ENCODE measurements at regions not wholly inside any gene's neighbourhood (a gene's known extent, or its start where the extent isn't known, plus 50 kb on each side); places are given as distances from the start of the nearest gene placed in this dataset.

DNA sequence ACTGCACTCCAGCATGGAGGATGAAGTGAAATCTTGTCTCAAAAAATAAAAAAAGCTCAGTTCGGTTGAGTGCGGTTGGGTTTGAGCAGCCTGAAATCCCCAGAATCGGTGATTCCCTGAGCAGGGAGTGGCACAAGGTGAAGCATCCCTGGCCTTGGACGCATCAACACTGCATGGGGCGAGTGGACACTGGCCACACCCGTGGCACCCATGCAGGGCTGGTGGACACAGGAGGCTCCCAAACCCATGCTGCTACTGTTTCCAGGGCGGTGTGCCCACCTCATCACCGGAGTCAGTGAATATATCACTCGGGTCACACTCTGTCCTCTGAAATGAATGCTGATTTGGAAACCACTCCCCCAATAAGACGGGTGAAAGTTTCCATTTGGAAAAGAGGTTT, 53.4 kb upstream of the ACTRT2 start:
- TF ChIP-seq EZH2 (IDR thresholded peaks at IDR 0.05; ENCODE audit: low read depth), result no peak
- TF ChIP-seq, protein P1, sequence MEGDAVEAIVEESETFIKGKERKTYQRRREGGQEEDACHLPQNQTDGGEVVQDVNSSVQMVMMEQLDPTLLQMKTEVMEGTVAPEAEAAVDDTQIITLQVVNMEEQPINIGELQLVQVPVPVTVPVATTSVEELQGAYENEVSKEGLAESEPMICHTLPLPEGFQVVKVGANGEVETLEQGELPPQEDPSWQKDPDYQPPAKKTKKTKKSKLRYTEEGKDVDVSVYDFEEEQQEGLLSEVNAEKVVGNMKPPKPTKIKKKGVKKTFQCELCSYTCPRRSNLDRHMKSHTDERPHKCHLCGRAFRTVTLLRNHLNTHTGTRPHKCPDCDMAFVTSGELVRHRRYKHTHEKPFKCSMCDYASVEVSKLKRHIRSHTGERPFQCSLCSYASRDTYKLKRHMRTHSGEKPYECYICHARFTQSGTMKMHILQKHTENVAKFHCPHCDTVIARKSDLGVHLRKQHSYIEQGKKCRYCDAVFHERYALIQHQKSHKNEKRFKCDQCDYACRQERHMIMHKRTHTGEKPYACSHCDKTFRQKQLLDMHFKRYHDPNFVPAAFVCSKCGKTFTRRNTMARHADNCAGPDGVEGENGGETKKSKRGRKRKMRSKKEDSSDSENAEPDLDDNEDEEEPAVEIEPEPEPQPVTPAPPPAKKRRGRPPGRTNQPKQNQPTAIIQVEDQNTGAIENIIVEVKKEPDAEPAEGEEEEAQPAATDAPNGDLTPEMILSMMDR (conservative IDR thresholded peaks at IDR 0.05), result no peak

Data from PC-9 (cell line).